NCI-H510A treated with DMSO at 0.1 percent for 48 hours (cell line): ENCODE measurements at regions not wholly inside any gene's neighbourhood (a gene's known extent, or its start where the extent isn't known, plus 50 kb on each side); places are given as distances from the start of the nearest gene placed in this dataset.
"Not testable (repeated sequence)": the region's sequence is repeated elsewhere in the genome, so short reads cannot be mapped to it uniquely, and the experiment has no call there.

Source experiments
- DNase-seq: peaks from one replicate; lab custom pipeline; 2025; lab: John Stamatoyannopoulos, UW

GRCh38 chr2:147609301-147609700 is 235.5 kb upstream of the ACVR2A start:
- DNase-seq = no peak

- DNase-seq = no peak
Observed at GRCh38 chr2:147607379-147607778, 237.4 kb upstream of the ACVR2A start.

GRCh38 chr2:147603876-147604275 is 241.0 kb upstream of the ACVR2A start:
- DNase-seq = no peak

- no peak for DNase-seq
Observed at GRCh38 chr2:147603447-147603846, 241.4 kb upstream of the ACVR2A start.

- DNase-seq = no peak
Observed at GRCh38 chr2:147600646-147601045, 244.2 kb upstream of the ACVR2A start.

GRCh38 chr2:147600223-147600622 is 244.6 kb upstream of the ACVR2A start:
- DNase-seq = no peak

- no peak for DNase-seq
Observed at GRCh38 chr2:147595200-147595599, 249.6 kb upstream of the ACVR2A start.

- DNase-seq = no peak
Observed at GRCh38 chr2:147594038-147594437, 250.8 kb upstream of the ACVR2A start.

- DNase-seq = not testable (repeated sequence)
Observed at GRCh38 chr2:147592784-147593183, 252.0 kb upstream of the ACVR2A start.

- no peak for DNase-seq
Observed at GRCh38 chr2:147589127-147589526, 255.7 kb upstream of the ACVR2A start.

- no peak for DNase-seq
Observed at GRCh38 chr2:147588191-147588590, 256.6 kb upstream of the ACVR2A start.

GRCh38 chr2:147578529-147578928 is 266.3 kb upstream of the ACVR2A start:
- DNase-seq = no peak

GRCh38 chr2:147577998-147578380 is 266.8 kb upstream of the ACVR2A start:
- DNase-seq = no peak

GRCh38 chr2:147577323-147577997 is 267.4 kb upstream of the ACVR2A start:
- DNase-seq = no peak

- DNase-seq = no peak
Observed at GRCh38 chr2:147575106-147575505, 269.7 kb upstream of the ACVR2A start.

GRCh38 chr2:147572622-147573021 is 272.2 kb upstream of the ACVR2A start:
- DNase-seq = no peak

GRCh38 chr2:147569426-147569825 is 275.4 kb upstream of the ACVR2A start:
- no peak for DNase-seq

GRCh38 chr2:147568109-147568508 is 276.7 kb upstream of the ACVR2A start:
- no peak for DNase-seq

- no peak for DNase-seq
Observed at GRCh38 chr2:147567136-147567535, 277.7 kb upstream of the ACVR2A start.

- no peak for DNase-seq
Observed at GRCh38 chr2:147560810-147561535, 283.9 kb upstream of the ACVR2A start.

GRCh38 chr2:147559070-147559725 is 285.6 kb upstream of the ACVR2A start:
- no peak for DNase-seq

GRCh38 chr2:147558620-147559019 is 286.2 kb upstream of the ACVR2A start:
- DNase-seq = peak; percentile 4

- DNase-seq = no peak
Observed at GRCh38 chr2:147554521-147555107, 290.2 kb upstream of the ACVR2A start.
